ENCODE measurements at regions not wholly inside any gene's neighbourhood (a gene's known extent, or its start where the extent isn't known, plus 50 kb on each side); places are given as distances from the start of the nearest gene placed in this dataset.
"Not testable (repeated sequence)": the region's sequence is repeated elsewhere in the genome, so short reads cannot be mapped to it uniquely, and the experiment has no call there.

GRCh38 chr2:222351035-222351434 lies 52.2 kb upstream of the PAX3 start:
- no peaks in the 10 kb centered on the region for H3K4me1 Mint-ChIP-seq

GRCh38 chr2:222352981-222353380 lies 54.2 kb upstream of the PAX3 start:
- Mint-ChIP-seq H3K4me1 (no peaks in the 10 kb centered on the region), H3K27me3 (no peaks in the 10 kb centered on the region), H3K9me3 (peaks cover 8% of the 10 kb centered on the region), H3K36me3 (ENCODE audit: low read depth) (no peaks in the 10 kb centered on the region), H3K4me3 (no peak overlapping the region), H3K27ac (no peak overlapping the region)
- ChIA-PET CTCF (no interaction called here), POLR2A (interaction anchor here (0.6 kb wide), 1 partner anchor 60 kb away, joined by 3 read pairs; no protein-coding TSS in a partner anchor)
- no peak for DNase-seq

More at GRCh38 chr2:222351035-222351434, 52.2 kb upstream of the PAX3 start:
- H3K27me3 Mint-ChIP-seq: no peaks in the 10 kb centered on the region
- H3K36me3 Mint-ChIP-seq (ENCODE audit: low read depth): no peaks in the 10 kb centered on the region
- no peak for DNase-seq
- CTCF ChIA-PET: no interaction called here
- H3K27ac Mint-ChIP-seq: no peak overlapping the region
- POLR2A ChIA-PET: no interaction called here
- peaks cover 8% of the 10 kb centered on the region for H3K9me3 Mint-ChIP-seq
- H3K4me3 Mint-ChIP-seq: no peak overlapping the region

GRCh38 chr2:222353993-222354392 lies 55.2 kb upstream of the PAX3 start:
- Mint-ChIP-seq H3K27me3 (no peaks in the 10 kb centered on the region), H3K4me3 (no peak overlapping the region), H3K4me1 (no peaks in the 10 kb centered on the region), H3K36me3 (ENCODE audit: low read depth) (no peaks in the 10 kb centered on the region), H3K27ac (no peak overlapping the region), H3K9me3 (peaks cover 8% of the 10 kb centered on the region)
- no peak for DNase-seq
- CTCF ChIA-PET: no interaction called here
- POLR2A ChIA-PET: no interaction called here

GRCh38 chr2:222355860-222356259 lies 57.1 kb upstream of the PAX3 start:
- Mint-ChIP-seq H3K36me3 (ENCODE audit: low read depth) (no peaks in the 10 kb centered on the region), H3K27ac (no peak overlapping the region), H3K9me3 (peaks cover 8% of the 10 kb centered on the region), H3K4me1 (no peaks in the 10 kb centered on the region), H3K27me3 (no peaks in the 10 kb centered on the region), H3K4me3 (no peak overlapping the region)
- no peak for DNase-seq
- ChIA-PET CTCF (no interaction called here), POLR2A (no interaction called here)

- Mint-ChIP-seq H3K27ac (no peak overlapping the region), H3K36me3 (ENCODE audit: low read depth) (no peaks in the 10 kb centered on the region), H3K4me3 (no peak overlapping the region), H3K9me3 (peaks cover under 1% of the 10 kb centered on the region), H3K27me3 (no peaks in the 10 kb centered on the region), H3K4me1 (no peaks in the 10 kb centered on the region)
- no peak for DNase-seq
- CTCF ChIA-PET: no interaction called here
- POLR2A ChIA-PET: no interaction called here
Observed at GRCh38 chr2:222357930-222358329, 59.1 kb upstream of the PAX3 start.

GRCh38 chr2:222358876-222359275 lies 60.1 kb upstream of the PAX3 start:
- no peaks in the 10 kb centered on the region for H3K4me1 Mint-ChIP-seq
- POLR2A ChIA-PET: no interaction called here
- CTCF ChIA-PET: no interaction called here
- no peak overlapping the region for H3K27ac Mint-ChIP-seq
- no peaks in the 10 kb centered on the region for H3K36me3 Mint-ChIP-seq (ENCODE audit: low read depth)
- no peaks in the 10 kb centered on the region for H3K9me3 Mint-ChIP-seq
- H3K27me3 Mint-ChIP-seq: no peaks in the 10 kb centered on the region
- no peak overlapping the region for H3K4me3 Mint-ChIP-seq
- DNase-seq: no peak

GRCh38 chr2:222360146-222360545 lies 61.3 kb upstream of the PAX3 start:
- Mint-ChIP-seq H3K27me3 (no peaks in the 10 kb centered on the region), H3K27ac (no peak overlapping the region), H3K36me3 (ENCODE audit: low read depth) (no peaks in the 10 kb centered on the region), H3K4me1 (peaks cover 4% of the 10 kb centered on the region), H3K9me3 (no peaks in the 10 kb centered on the region), H3K4me3 (no peak overlapping the region)
- no peak for DNase-seq
- CTCF ChIA-PET: no interaction called here
- POLR2A ChIA-PET: no interaction called here

GRCh38 chr2:222360997-222361396 lies 62.2 kb upstream of the PAX3 start:
- POLR2A ChIA-PET: no interaction called here
- no peaks in the 10 kb centered on the region for H3K27me3 Mint-ChIP-seq
- no peaks in the 10 kb centered on the region for H3K36me3 Mint-ChIP-seq (ENCODE audit: low read depth)
- CTCF ChIA-PET: no interaction called here
- H3K27ac Mint-ChIP-seq: no peak overlapping the region
- H3K4me1 Mint-ChIP-seq: peaks cover 4% of the 10 kb centered on the region
- H3K4me3 Mint-ChIP-seq: no peak overlapping the region
- H3K9me3 Mint-ChIP-seq: no peaks in the 10 kb centered on the region
- no peak for DNase-seq

GRCh38 chr2:222361787-222362186 lies 62.6 kb upstream of the SGPP2 start:
- H3K9me3 Mint-ChIP-seq: no peaks in the 10 kb centered on the region
- no peak overlapping the region for H3K27ac Mint-ChIP-seq
- ChIA-PET CTCF (no interaction called here), POLR2A (no interaction called here)
- DNase-seq: no peak
- H3K4me3 Mint-ChIP-seq: no peak overlapping the region
- peaks cover 4% of the 10 kb centered on the region for H3K4me1 Mint-ChIP-seq
- H3K36me3 Mint-ChIP-seq (ENCODE audit: low read depth): no peaks in the 10 kb centered on the region
- H3K27me3 Mint-ChIP-seq: no peaks in the 10 kb centered on the region

GRCh38 chr2:222362336-222362735 lies 62.0 kb upstream of the SGPP2 start:
- DNase-seq: no peak
- H3K9me3 Mint-ChIP-seq: no peaks in the 10 kb centered on the region
- H3K27me3 Mint-ChIP-seq: no peaks in the 10 kb centered on the region
- CTCF ChIA-PET: no interaction called here
- no peaks in the 10 kb centered on the region for H3K36me3 Mint-ChIP-seq (ENCODE audit: low read depth)
- no peak overlapping the region for H3K27ac Mint-ChIP-seq
- no peak overlapping the region for H3K4me3 Mint-ChIP-seq
- H3K4me1 Mint-ChIP-seq: peaks cover 4% of the 10 kb centered on the region
- POLR2A ChIA-PET: no interaction called here

- peaks cover 4% of the 10 kb centered on the region for H3K4me1 Mint-ChIP-seq
- CTCF ChIA-PET: no interaction called here
- POLR2A ChIA-PET: no interaction called here
- H3K36me3 Mint-ChIP-seq (ENCODE audit: low read depth): no peaks in the 10 kb centered on the region
- no peak overlapping the region for H3K4me3 Mint-ChIP-seq
- H3K27ac Mint-ChIP-seq: no peak overlapping the region
- H3K27me3 Mint-ChIP-seq: no peaks in the 10 kb centered on the region
- no peaks in the 10 kb centered on the region for H3K9me3 Mint-ChIP-seq
- no peak for DNase-seq
Observed at GRCh38 chr2:222364285-222364895, 60.0 kb upstream of the SGPP2 start.

- CTCF ChIA-PET; H3K27me3 Mint-ChIP-seq; H3K4me1 Mint-ChIP-seq; H3K4me3 Mint-ChIP-seq; POLR2A ChIA-PET; H3K27ac Mint-ChIP-seq; H3K36me3 Mint-ChIP-seq (ENCODE audit: low read depth); H3K9me3 Mint-ChIP-seq; DNase-seq: not testable (repeated sequence)
Observed at GRCh38 chr2:222368280-222368679, 56.1 kb upstream of the SGPP2 start.

- ChIA-PET CTCF (no interaction called here), POLR2A (no interaction called here)
- Mint-ChIP-seq H3K27me3 (no peaks in the 10 kb centered on the region), H3K4me1 (no peaks in the 10 kb centered on the region), H3K4me3 (no peak overlapping the region), H3K27ac (no peak overlapping the region), H3K9me3 (peaks cover 4% of the 10 kb centered on the region), H3K36me3 (ENCODE audit: low read depth) (no peaks in the 10 kb centered on the region)
- no peak for DNase-seq
Observed at GRCh38 chr2:222372993-222373392, 51.4 kb upstream of the SGPP2 start.
